ENCODE measurements at regions not wholly inside any gene's neighbourhood (a gene's known extent, or its start where the extent isn't known, plus 50 kb on each side); places are given as distances from the start of the nearest gene placed in this dataset.

GRCh38 chr2:188196343-188197008, 95.2 kb upstream of the GULP1 start:
- Histone ChIP-seq H3K27me3 (ENCODE audit: insufficient read depth, insufficient read length) (no peaks in the 10 kb centered on the region), H3K9ac (ENCODE audit: insufficient read length, low read depth) (no peak overlapping the region), H3K4me3 (ENCODE audit: insufficient read length, low read depth) (no peak overlapping the region), H3K9me3 (ENCODE audit: insufficient read depth, low read length) (no peaks in the 10 kb centered on the region), H3K36me3 (ENCODE audit: insufficient read depth, insufficient read length, low read length) (no peaks in the 10 kb centered on the region), H3K4me1 (ENCODE audit: insufficient read depth, insufficient read length) (no peaks in the 10 kb centered on the region)
- DNase-seq (ENCODE audit: low read depth, low spot score): no peak
- TF ChIP-seq YY1 (IDR thresholded peaks at IDR 0.05; ENCODE audit: insufficient read depth, insufficient read length) (no peak), ZNF274 (IDR thresholded peaks at IDR 0.05; ENCODE audit: low read depth, low read length) (no peak), SUZ12 (IDR thresholded peaks at IDR 0.05; ENCODE audit: extremely low read depth, insufficient read depth, insufficient read length) (no peak)

DNA sequence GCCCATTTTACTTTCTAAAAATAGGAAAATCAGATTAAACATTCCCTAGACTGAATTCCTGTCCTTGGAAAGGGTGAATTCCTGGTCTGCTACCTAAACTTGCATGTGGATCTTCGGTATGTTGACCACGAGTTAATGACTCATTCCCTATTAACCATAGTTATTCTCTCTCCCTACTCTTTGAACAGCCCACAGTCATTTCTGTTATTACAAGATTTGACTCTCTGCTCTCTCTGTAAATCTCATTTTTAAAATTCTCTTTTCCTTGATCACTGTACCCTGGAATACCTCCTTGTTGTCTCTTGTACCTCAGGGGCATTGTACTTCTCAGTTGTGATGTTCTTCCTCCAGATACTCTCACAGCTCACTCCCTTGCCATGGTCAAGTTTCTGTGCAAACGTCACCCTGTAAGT, 92.0 kb upstream of the GULP1 start:
- Histone ChIP-seq H3K9me3 (ENCODE audit: insufficient read depth, low read length) (no peaks in the 10 kb centered on the region), H3K4me1 (ENCODE audit: insufficient read depth, insufficient read length) (no peaks in the 10 kb centered on the region), H3K36me3 (ENCODE audit: insufficient read depth, insufficient read length, low read length) (no peaks in the 10 kb centered on the region), H3K9ac (ENCODE audit: insufficient read length, low read depth) (no peak overlapping the region), H3K4me3 (ENCODE audit: insufficient read length, low read depth) (no peak overlapping the region), H3K27me3 (ENCODE audit: insufficient read depth, insufficient read length) (no peaks in the 10 kb centered on the region)
- no peak for TF ChIP-seq ZNF274 (IDR thresholded peaks at IDR 0.05; ENCODE audit: low read depth, low read length)
- no peak for DNase-seq (ENCODE audit: low read depth, low spot score)

- no peaks in the 10 kb centered on the region for H3K36me3 ChIP-seq (ENCODE audit: insufficient read depth, insufficient read length, low read length)
- H3K9ac ChIP-seq (ENCODE audit: insufficient read length, low read depth): no peak overlapping the region
- no peak for TF ChIP-seq YY1 (IDR thresholded peaks at IDR 0.05; ENCODE audit: insufficient read depth, insufficient read length)
- no peak for TF ChIP-seq SUZ12 (IDR thresholded peaks at IDR 0.05; ENCODE audit: extremely low read depth, insufficient read depth, insufficient read length)
- no peak for TF ChIP-seq ZNF274 (IDR thresholded peaks at IDR 0.05; ENCODE audit: low read depth, low read length)
- no peaks in the 10 kb centered on the region for H3K27me3 ChIP-seq (ENCODE audit: insufficient read depth, insufficient read length)
- no peaks in the 10 kb centered on the region for H3K4me1 ChIP-seq (ENCODE audit: insufficient read depth, insufficient read length)
- no peaks in the 10 kb centered on the region for H3K9me3 ChIP-seq (ENCODE audit: insufficient read depth, low read length)
- H3K4me3 ChIP-seq (ENCODE audit: insufficient read length, low read depth): no peak overlapping the region
- DNase-seq (ENCODE audit: low read depth, low spot score): no peak
These were observed 90.0 kb upstream of the GULP1 start for GRCh38 chr2:188201639-188202038.

- H3K36me3 ChIP-seq (ENCODE audit: insufficient read depth, insufficient read length, low read length): no peaks in the 10 kb centered on the region
- no peaks in the 10 kb centered on the region for H3K9me3 ChIP-seq (ENCODE audit: insufficient read depth, low read length)
- no peak for DNase-seq (ENCODE audit: low read depth, low spot score)
- no peak overlapping the region for H3K4me3 ChIP-seq (ENCODE audit: insufficient read length, low read depth)
- TF ChIP-seq SUZ12 (IDR thresholded peaks at IDR 0.05; ENCODE audit: extremely low read depth, insufficient read depth, insufficient read length): no peak
- no peak for TF ChIP-seq ZNF274 (IDR thresholded peaks at IDR 0.05; ENCODE audit: low read depth, low read length)
- TF ChIP-seq YY1 (IDR thresholded peaks at IDR 0.05; ENCODE audit: insufficient read depth, insufficient read length): no peak
- no peaks in the 10 kb centered on the region for H3K27me3 ChIP-seq (ENCODE audit: insufficient read depth, insufficient read length)
- no peaks in the 10 kb centered on the region for H3K4me1 ChIP-seq (ENCODE audit: insufficient read depth, insufficient read length)
- H3K9ac ChIP-seq (ENCODE audit: insufficient read length, low read depth): no peak overlapping the region
These were observed 88.9 kb upstream of the GULP1 start for GRCh38 chr2:188202777-188203176.

- no peak for DNase-seq (ENCODE audit: low read depth, low spot score)
- H3K9ac ChIP-seq (ENCODE audit: insufficient read length, low read depth): no peak overlapping the region
- no peak for TF ChIP-seq YY1 (IDR thresholded peaks at IDR 0.05; ENCODE audit: insufficient read depth, insufficient read length)
- TF ChIP-seq ZNF274 (IDR thresholded peaks at IDR 0.05; ENCODE audit: low read depth, low read length): no peak
- TF ChIP-seq SUZ12 (IDR thresholded peaks at IDR 0.05; ENCODE audit: extremely low read depth, insufficient read depth, insufficient read length): no peak
- no peaks in the 10 kb centered on the region for H3K9me3 ChIP-seq (ENCODE audit: insufficient read depth, low read length)
- H3K4me1 ChIP-seq (ENCODE audit: insufficient read depth, insufficient read length): no peaks in the 10 kb centered on the region
- no peak overlapping the region for H3K4me3 ChIP-seq (ENCODE audit: insufficient read length, low read depth)
- H3K27me3 ChIP-seq (ENCODE audit: insufficient read depth, insufficient read length): no peaks in the 10 kb centered on the region
- H3K36me3 ChIP-seq (ENCODE audit: insufficient read depth, insufficient read length, low read length): no peaks in the 10 kb centered on the region
These were observed 87.9 kb upstream of the GULP1 start for GRCh38 chr2:188203776-188204175.

- Histone ChIP-seq H3K4me1 (ENCODE audit: insufficient read depth, insufficient read length) (no peaks in the 10 kb centered on the region), H3K9me3 (ENCODE audit: insufficient read depth, low read length) (no peaks in the 10 kb centered on the region), H3K27me3 (ENCODE audit: insufficient read depth, insufficient read length) (no peaks in the 10 kb centered on the region), H3K36me3 (ENCODE audit: insufficient read depth, insufficient read length, low read length) (no peaks in the 10 kb centered on the region), H3K9ac (ENCODE audit: insufficient read length, low read depth) (no peak overlapping the region), H3K4me3 (ENCODE audit: insufficient read length, low read depth) (no peak overlapping the region)
- no peak for DNase-seq (ENCODE audit: low read depth, low spot score)
- TF ChIP-seq ZNF274 (IDR thresholded peaks at IDR 0.05; ENCODE audit: low read depth, low read length) (no peak), SUZ12 (IDR thresholded peaks at IDR 0.05; ENCODE audit: extremely low read depth, insufficient read depth, insufficient read length) (no peak), YY1 (IDR thresholded peaks at IDR 0.05; ENCODE audit: insufficient read depth, insufficient read length) (no peak)
These were observed 86.8 kb upstream of the GULP1 start for GRCh38 chr2:188204824-188205223.

DNA sequence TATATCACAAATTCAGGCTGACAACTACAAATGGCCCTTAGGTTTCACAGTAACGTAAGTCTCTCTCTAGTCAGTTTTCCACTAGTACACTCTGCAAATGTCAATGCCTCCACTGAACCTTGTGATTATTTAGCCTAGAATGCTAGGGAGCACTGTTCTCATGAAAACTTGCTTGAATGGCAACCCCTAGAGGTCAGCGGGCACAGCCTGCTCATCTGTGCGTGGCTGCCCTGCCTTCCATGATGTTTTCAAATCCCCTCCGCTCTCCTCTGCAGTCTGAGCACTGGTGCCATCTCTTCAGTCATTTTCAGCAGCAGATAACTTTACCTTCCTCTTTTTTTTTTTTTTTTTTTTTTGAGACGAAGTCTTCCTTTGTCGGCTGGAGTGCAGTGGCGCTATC, 84.1 kb upstream of the GULP1 start:
- TF ChIP-seq YY1 (IDR thresholded peaks at IDR 0.05; ENCODE audit: insufficient read depth, insufficient read length) (no peak), SUZ12 (IDR thresholded peaks at IDR 0.05; ENCODE audit: extremely low read depth, insufficient read depth, insufficient read length) (no peak), ZNF274 (IDR thresholded peaks at IDR 0.05; ENCODE audit: low read depth, low read length) (no peak)
- H3K9ac ChIP-seq (ENCODE audit: insufficient read length, low read depth): no peak overlapping the region
- no peaks in the 10 kb centered on the region for H3K27me3 ChIP-seq (ENCODE audit: insufficient read depth, insufficient read length)
- no peaks in the 10 kb centered on the region for H3K4me1 ChIP-seq (ENCODE audit: insufficient read depth, insufficient read length)
- no peaks in the 10 kb centered on the region for H3K36me3 ChIP-seq (ENCODE audit: insufficient read depth, insufficient read length, low read length)
- no peaks in the 10 kb centered on the region for H3K9me3 ChIP-seq (ENCODE audit: insufficient read depth, low read length)
- no peak overlapping the region for H3K4me3 ChIP-seq (ENCODE audit: insufficient read length, low read depth)
- no peak for DNase-seq (ENCODE audit: low read depth, low spot score)
